ENCODE measurements at regions not wholly inside any gene's neighbourhood (a gene's known extent, or its start where the extent isn't known, plus 50 kb on each side); places are given as distances from the start of the nearest gene placed in this dataset.
"Not testable (repeated sequence)": the region's sequence is repeated elsewhere in the genome, so short reads cannot be mapped to it uniquely, and the experiment has no call there.

DNA sequence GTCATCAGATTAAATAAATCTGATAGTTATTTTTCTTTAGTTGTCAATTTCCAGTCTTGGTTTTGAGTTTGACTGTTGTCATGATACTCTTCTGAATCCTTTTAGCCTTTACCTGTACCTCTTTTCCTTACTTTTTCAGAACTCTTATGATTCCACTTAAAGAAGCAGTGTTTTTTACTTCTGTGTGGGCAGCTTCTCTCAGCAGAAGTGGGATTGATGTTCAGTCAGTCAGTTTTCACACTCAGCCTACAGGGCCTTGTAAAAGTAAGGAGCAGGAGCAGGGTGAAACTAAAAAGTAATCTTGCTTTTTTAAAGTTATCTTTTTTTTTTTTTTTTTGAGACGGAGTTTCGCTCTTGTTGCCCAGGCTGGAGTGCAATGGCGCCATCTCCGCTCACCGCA lies 75.1 kb downstream of the HAUS1 start:
- no peak for DNase-seq

DNA sequence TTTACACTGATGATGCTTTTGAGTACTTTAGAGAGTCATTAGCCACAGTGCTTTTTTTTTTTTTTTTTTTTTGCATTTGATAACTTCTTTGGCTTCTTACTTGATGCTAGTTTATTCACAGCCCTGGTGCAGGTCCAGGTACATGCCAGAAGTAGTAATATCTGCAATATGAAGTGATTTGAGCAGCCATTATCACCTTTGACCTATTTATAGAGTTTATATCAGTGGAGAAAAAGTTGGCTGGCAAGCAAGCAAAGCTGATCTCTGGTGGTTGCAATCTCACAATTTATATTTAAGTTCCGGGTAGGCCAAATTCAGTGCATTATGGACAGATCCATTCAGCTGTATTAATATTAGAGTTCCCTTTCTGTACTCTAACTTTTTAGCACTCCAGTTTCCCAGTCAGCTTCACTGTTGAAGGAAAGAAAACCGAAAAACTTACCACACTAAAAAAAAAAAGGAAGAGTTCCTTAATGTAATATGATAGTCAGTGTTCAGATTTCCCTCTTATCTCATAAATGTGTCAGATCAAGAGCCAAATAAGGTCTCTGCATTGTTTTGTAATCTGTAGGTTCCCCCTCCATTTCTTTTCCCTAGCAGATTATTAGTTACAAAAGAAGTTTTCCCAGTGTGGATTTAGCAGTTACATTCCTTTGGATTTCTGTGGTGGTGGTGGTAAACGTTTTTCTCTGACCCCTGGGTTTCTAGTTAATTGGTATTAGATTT lies 78.6 kb downstream of the HAUS1 start:
- no peak for DNase-seq

DNA sequence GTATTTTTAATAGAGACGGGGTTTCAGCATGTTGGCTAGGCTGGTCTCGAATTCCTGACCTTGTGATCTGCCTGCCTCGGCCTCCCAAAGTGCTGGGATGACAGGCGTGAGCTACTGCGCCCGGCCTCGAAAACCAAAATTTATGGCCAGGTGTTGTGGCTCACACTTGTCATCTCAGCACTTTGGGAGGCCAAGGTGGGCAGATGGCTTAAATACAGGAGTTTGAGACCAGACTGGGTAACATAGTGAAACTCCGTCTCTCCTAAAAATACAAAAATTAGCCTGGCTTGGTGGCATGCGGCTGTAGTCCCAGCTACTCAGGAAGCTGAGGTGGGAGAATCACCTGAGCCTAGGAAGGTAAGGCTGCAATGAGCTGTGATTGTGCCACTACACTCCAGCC lies 80.1 kb downstream of the HAUS1 start:
- not testable (repeated sequence) for DNase-seq

DNA sequence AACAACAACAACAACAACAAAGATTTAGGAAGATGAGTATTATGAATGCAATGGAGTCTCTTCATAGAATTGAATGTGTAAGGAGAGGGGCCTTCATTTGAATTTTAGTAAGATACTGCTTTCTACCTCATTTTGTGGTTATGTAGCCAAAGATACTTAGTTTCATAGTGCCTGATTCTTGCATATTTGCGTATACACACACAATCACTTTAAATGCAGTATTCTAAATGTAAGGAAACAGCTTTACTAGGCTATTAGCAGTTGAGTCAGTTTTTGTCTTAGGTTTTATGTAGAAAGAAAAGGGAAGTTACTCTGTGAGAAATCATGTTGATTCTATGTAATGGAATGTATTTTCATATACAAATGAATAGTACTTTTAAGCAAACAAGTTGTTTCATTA lies 80.5 kb downstream of the HAUS1 start:
- no peak for DNase-seq

DNA sequence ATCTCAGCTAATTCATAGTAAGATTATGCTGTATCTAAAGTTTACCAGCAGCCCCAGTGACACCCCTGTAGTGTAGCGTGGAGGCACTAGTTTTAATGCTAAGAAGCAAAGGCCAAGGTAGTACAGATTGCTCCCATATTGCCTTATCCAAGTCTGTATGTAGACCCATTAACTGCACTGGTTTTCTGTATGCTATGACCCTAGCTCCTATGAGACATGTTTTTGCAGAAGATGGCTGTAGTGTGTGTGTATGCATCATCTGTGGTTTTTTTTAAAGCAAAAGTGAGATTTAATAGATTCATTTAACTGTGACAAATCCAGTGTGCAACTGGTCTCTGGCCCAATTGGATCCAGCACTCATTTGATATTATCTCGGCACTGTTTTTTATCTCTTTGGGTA lies 86.5 kb downstream of the HAUS1 start:
- no peak for DNase-seq

DNA sequence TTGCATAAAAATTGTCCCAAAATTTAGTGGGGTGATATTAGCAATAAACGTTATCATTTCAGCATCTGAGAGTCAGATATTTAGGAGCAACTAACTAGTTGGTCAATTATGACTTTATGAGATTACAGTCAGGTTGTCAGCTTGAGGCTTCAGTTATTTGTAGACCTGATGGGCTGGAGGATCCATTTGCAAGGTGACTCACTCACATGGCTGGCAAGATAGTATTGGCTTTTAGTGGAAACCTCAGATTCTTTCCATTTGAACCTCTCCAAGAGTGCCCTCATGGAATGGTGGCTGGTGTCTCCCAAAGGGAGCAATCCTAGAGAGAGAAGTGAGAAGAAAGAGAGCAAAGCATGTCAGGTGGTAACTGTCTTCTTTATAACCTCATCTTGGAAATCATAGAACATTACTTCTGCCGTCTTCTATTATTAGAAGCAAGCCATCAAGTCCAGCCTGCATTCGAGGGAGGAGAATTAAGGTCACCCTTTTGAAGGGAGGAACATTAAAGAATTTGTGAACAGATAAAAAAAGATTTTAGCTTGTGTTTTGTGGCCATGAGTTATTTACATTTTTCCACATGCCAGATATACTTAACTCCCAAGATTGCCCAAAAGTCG lies 92.5 kb downstream of the HAUS1 start:
- no peak for DNase-seq

DNA sequence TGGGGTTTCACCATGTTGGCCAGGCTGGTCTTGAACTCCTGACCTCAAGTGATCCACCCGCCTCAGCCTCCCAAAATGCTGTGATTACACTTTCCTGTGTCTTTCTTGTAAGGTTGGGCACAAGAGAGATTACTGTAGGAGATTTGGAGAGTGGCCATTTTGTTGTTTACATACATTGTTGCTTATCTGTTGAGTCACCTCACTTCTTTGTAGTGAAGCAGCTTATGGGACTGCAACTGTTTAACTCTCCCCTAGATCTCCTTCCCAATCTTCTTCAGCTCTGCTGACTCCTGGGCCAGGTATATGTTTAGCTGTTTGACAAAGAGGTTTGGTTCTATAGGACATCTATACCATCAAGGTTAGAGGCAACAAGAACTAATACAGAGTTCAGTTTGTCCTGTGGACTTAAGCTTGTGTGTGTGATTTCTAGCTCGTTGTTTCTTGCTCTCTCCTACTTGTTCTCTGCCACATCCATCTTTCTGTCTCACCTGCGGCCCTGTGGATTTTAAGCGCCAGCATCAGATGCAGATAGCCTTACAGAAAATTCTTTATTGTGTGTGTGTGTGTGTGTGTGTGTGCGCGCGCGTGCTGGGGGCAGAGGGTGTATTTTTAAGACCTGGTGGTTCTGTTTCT lies 95.4 kb downstream of the HAUS1 start:
- DNase-seq = no peak

DNA sequence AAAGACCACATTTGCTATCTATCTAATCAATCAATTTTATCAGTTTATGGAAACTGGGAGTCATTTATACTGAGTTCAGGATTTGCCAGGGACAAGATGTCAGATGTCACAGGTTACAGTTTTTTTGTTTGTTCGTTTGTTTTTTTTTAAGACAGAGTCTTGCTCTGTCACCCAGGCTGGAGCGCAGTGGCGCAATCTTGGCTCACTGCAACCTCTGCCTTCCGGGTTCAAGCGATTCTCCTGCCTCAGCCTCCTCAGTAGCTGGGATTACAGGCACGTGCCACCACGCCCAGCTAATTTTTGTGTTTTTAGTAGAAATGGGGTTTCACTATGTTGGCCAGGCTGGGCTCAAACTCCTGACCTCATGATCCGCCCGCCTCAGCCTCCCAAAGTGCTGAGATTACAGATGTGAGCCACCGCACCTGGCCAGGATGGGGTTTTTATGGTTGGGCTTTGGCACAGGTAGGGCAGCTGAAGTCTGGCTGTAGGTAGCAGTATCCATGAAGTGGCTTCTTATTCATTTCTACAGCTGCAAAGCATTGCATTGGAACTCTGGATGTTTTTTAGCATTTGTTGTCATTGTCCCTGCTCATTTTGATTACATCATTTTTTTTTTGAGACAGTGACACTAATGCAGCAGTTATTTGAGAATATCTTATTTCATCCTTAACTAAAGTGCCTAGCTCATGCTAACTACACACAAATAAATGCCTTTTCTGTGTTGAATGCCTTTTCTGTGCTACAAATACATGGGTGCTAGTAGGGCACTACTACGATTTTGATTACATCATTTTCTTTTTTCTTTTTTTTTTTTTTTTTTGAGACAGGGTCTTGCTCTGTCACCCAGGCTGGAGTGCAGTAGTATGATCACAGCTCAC lies 96.2 kb downstream of the HAUS1 start:
- not testable (repeated sequence) for DNase-seq

DNA sequence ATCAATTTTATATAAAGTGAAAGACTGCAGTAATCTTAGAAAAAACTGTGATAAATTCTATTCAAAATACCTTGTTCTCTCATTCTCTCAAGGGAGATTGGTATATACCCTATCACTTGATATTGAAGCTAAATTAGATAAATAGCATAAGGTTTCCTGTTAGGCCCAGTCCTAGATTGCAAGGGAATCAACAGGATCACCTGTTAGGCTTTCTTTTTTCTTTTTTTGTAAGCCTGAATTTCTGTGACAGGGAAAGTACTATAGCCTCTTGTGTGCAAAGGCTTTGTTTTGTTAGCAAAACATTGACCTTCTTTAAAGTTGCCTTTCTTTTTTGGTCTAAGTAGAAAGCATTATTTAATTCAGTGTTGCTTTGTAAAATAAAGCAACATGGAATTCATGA lies 100.0 kb downstream of the HAUS1 start:
- no peak for DNase-seq

DNA sequence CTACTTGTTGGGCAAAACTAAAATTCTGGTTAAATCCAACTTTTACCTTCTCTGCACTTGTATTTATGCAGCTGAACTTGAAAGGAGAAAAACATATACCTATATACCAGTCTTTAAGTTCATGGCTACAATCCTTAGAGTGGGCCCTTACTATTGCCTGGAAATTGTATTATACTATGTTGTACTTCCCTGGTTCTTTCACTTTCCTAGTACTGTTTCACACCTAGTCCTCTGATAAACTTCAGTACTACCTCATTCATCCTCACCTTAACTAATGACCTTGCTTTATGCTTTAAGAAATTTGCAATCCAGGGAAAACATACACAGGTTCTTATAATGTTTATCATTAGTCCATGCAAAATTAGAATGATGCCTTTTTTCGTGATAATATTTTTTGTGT lies 103.8 kb downstream of the HAUS1 start:
- no peak for DNase-seq

DNA sequence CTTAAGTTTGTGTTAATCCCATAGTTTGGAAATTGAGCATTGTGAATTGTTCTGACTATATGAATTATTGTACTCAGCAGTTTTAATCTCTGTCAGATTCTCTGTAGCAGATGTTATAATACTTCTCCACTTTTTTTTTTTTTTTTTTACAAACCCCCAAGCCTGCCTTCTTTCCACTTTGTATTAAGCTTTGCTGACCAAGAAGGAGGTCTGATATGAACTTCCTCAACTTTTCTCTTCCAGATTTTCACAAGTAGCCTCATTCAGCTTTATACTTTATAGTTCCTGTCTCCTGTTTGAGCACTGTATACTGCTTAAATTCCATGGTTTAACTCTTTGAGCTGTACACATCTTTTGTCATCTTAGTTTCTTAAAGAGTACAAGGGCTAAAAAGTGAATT lies 105.0 kb downstream of the HAUS1 start:
- DNase-seq = no peak

DNA sequence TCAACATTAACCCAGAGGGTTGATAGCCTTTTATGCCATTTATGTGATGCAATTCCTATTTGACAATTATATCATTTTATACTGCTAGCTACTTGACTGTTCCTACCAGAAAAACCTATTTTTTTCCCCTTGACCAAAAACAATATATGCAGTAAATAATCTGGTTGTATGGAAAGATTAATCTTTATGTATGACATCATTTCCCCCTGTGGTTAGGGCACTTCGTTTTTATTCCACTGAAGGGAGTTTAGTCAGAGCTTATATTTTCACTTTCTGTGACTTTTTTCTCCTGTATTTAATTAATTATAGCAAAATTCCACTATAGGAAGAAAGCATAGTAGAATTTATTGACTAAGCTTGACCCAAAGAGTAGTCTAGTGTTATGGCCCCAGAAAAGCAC lies 107.6 kb downstream of the HAUS1 start:
- no peak for DNase-seq

DNA sequence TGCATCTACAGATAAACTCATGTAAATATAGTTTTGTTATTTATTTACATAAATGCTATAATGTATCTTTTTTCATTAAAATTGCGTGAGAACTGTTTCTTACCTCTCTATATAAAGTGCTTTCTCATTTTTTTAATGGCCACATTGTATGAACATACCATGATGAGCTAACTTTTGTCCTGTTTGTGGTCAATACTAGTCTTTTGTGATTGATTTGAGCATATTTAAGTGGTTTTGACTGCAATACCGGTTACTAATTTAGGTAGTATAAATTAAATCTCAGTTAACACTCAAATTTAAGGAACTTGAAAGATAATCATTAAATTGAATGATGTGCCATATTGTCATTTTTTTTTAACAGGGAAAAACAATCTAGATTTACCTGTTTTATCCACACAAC lies 108.2 kb downstream of the HAUS1 start:
- no peak for DNase-seq

DNA sequence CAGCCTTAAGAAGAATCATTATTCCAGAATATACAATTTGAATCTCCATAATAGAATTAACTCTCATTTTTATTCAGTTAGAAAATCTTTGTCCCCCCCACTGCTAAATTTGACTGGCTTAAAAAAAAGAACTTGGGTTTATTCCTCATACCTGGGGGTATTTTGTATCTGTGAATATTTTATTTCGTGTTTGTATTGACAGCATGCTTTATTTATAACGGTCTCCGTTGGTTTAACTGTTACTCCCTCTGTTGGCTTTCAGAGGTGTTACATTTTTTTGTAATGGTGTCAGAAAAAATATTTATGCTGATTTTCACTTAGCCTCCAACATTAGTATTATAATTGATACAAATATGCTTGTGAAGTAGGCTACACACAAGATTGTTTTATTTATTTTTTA lies 109.1 kb downstream of the HAUS1 start:
- no peak for DNase-seq

DNA sequence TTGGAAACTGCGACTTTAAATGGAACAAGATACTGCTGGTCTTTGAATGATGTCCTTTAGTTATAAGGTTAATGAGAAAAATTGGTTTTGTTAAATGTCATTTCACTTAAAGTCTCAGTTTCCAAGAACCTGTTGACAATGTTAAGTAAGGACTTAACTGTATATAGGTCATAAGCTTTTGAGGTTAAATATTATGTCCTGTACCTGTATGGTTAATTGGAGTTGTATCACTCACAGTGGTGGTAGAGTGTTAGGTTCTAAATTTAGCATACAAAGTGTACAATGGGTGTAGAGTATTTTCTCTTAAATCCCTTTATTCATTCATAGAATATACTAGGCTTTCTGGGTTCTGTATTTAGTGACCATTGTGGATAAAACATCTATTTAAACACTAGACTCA lies 110.2 kb downstream of the HAUS1 start:
- DNase-seq = no peak

DNA sequence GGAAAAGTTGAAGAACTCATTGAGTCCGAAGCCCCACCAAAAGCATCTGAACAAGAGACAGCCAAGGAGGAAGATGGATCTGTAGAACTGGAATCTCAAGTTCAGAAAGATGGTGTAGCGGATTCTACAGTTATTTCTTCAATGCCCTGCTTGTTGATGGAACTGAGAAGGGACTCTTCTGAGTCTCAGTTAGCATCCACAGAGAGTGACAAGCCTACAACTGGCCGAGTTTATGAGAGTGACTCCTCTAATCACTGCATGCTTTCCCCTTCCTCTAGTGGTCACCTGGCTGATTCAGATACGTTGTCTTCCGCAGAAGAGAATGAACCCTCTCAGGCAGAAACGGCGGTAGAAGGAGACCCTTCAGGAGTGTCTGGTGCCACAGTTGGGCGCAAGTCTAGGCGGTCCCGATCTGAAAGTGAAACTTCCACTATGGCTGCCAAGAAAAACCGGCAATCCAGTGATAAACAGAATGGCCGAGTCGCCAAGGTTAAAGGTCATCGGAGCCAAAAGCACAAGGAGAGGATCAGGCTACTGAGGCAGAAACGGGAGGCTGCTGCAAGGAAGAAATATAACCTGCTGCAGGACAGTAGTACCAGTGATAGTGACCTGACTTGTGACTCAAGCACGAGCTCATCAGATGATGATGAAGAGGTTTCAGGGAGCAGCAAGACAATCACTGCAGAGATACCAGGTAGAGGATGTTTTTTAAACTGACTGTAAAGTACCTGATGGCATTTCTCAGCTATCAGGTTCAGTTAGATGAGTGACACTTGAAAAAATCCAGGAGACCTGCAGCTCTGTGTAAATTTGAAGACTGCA lies 111.9 kb downstream of the HAUS1 start:
- no peak for DNase-seq

DNA sequence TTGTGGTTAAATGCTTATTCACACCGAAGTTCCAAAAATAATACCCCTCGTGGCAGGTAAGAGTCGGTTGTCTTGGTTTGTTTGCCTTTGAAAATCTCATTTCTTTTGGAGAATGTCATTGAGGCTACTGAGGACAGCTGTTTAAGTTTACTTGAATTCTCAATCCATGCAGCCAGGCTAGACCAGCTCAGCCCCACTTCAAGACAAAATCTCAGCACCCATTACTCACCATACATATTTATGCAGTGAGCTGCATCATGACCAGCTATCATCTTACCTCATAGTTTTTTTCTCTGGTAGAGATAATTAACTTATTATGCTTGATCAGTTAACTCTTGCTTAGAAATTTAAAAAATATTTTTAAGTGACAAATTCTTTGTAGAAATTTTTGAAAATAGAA lies 115.9 kb downstream of the HAUS1 start:
- no peak for DNase-seq

DNA sequence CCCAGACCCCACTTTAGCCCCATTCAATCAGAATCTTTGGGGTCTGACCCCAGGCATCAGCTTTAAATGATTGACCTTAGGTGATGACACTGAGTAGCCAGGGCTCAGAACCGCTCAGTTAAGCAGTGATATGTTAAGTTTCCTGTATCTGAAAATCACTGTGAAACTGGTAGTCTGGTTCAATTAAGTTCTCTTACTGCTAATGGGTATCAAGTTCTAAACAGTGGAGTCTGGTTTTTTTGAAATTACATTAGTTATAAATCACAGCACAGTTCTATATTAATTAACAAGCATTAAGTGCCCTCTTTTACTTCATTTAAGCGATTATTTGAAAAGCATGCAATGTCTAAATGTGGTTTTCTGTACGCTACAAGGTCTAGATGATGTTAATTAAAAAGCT lies 117.9 kb downstream of the HAUS1 start:
- DNase-seq = no peak

DNA sequence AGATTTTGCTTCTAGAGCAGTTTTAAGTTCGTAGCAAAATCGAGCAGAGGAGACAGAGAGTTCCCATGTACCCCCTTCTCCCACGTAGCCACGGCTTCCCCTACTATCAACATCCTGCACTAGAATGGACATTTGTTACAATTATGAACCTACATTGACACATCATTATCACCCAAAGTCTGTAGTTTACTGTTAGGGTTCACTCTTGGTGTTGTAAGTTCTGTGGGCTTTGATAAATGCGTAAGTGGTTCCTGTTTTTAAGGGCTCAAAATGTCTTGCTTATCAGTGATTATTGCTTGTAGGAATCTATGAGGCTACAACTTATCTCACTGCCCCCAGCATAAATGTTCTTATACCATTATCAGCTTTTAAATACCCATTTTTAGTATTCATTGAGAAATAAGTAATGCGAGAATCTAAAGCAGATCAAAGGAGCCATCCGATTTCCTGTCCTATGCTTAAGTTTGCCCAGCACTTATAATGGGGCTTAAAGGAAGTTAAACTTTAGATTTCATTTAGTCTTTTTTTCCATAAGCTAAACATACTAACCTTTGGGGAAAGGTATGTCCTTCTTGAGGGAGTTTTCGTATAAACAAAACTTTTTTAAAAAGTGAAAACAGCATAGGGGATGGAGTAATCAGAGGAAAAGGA lies 118.7 kb downstream of the HAUS1 start:
- no peak for DNase-seq

DNA sequence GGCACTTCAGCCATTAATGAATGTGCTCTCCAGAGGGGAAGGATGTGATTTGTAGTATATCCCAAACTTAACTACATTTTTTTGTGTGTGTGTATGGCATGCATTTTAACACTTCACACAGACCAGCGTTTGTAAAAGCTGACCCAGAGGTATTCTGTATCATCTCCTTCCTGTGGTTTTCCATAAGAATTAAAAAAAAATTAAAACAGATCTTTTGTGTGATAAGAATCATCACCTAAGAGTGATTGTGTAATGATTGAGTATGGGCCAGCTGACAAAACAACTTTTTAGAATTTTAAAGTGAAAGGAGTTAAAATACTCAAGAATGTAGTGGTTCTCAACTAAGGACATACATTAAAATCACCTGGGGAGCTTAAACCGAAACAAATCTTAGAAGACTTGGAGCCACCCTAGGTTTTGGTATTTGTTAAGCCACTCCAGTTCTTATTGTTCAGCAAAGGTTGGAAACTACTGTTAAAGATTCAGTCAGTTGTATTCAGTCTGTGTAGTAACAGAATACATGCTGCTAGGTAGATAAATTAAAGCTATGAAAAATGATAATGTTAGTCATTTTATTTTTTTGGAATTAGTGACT lies 120.1 kb downstream of the HAUS1 start:
- no peak for DNase-seq

DNA sequence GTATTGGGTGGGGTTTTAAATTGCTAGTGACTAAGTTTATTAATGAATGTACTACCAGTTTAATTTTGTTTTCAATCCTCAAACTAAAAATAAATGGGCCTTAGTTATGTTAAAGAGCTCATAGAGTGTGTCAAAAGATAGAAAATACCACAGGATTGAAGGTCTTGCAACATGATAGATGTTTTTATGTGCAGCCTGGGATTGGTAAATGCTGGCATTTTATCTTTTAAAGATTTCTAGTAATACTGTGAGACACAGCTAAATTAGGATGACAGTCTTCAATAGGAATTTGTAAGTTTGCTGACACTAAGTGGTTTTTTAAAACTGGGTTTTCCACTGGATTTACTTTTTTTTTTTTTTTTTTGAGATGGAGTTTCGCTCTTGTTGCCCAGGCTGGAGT lies 122.3 kb downstream of the HAUS1 start:
- no peak for DNase-seq
